MM.1S (cell line): ENCODE measurements at regions not wholly inside any gene's neighbourhood (a gene's known extent, or its start where the extent isn't known, plus 50 kb on each side); places are given as distances from the start of the nearest gene placed in this dataset.

Experiments used
- EZH2phosphoT487 ChIP-seq: fragments of 300-600 bp; sonication (generic); IDR thresholded peaks from 2 replicates; pipeline ENCODE4 v1.6.1; 2018; ENCODE audit warnings: antibody characterized with exemption, low read length
- TF ChIP-seq, protein P1 (sequence below): fragments of 300-600 bp; sonication (generic); IDR thresholded peaks from 2 replicates; pipeline ENCODE4 v1.5.1; 2016; ENCODE audit warnings: antibody characterized with exemption, low read length, mixed read lengths

DNA sequence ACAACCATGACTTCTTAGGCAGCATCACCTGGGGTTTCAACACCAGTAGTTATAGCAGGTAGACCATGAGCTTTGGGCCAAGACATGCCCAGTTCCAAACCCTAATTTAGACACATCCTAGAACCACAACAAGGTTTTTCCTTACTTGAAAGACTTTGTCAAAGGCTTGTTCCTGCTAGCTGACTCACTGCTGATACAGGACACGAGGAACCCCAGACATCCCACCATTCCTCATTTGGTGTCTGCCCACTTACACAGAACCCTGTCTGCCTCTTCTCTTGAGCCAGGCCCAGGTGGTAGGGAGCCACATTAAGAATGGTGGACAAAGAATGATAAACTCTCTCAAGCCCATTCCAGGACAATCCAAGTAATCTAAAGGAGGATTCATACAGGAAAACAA, 109.0 kb downstream of the CCDC71L start:
- TF ChIP-seq, protein P1, sequence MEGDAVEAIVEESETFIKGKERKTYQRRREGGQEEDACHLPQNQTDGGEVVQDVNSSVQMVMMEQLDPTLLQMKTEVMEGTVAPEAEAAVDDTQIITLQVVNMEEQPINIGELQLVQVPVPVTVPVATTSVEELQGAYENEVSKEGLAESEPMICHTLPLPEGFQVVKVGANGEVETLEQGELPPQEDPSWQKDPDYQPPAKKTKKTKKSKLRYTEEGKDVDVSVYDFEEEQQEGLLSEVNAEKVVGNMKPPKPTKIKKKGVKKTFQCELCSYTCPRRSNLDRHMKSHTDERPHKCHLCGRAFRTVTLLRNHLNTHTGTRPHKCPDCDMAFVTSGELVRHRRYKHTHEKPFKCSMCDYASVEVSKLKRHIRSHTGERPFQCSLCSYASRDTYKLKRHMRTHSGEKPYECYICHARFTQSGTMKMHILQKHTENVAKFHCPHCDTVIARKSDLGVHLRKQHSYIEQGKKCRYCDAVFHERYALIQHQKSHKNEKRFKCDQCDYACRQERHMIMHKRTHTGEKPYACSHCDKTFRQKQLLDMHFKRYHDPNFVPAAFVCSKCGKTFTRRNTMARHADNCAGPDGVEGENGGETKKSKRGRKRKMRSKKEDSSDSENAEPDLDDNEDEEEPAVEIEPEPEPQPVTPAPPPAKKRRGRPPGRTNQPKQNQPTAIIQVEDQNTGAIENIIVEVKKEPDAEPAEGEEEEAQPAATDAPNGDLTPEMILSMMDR = no peak
- TF ChIP-seq EZH2phosphoT487 = no peak
